HEK293T (cell line): ENCODE measurements at regions not wholly inside any gene's neighbourhood (a gene's known extent, or its start where the extent isn't known, plus 50 kb on each side); places are given as distances from the start of the nearest gene placed in this dataset.

Experiments
- L3MBTL2 ChIP-seq: fragments of 450-650 bp; conservative IDR thresholded peaks from 2 replicates; pipeline ENCODE4 v1.6.1; 2016; ENCODE audit warnings: mild to moderate bottlenecking
- PKNOX1 ChIP-seq: fragments of 450-650 bp; IDR thresholded peaks from 2 replicates; pipeline ENCODE4 v1.6.1; 2016

- no peak for TF ChIP-seq L3MBTL2
- no peak for TF ChIP-seq PKNOX1
Observed at GRCh38 chrX:35416782-35417181, 381.4 kb upstream of the MAGEB16 start.
